ENCODE measurements at regions not wholly inside any gene's neighbourhood (a gene's known extent, or its start where the extent isn't known, plus 50 kb on each side); places are given as distances from the start of the nearest gene placed in this dataset.

DNA sequence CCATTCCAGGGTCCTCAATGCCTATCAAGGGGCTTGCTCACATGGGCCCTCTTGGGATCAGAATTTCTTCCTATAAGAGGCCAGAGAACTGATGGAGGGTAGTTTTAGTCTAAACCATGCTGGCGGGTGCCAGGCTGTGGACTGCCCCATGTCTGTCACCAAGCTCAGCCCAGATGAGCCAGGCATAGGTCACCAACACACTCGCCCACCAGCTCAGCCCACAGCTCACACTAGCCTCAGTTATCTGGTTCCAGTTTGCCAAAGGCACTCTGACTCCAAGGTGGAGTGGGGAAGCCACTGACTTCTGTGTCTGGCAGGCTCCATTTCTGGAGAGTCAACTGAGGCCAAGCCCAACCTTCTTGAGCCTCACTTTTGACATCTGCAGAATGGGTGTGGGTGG lies 50.7 kb upstream of the INSYN1 start:
- DNase-seq (ENCODE audit: low read depth): no peak

DNA sequence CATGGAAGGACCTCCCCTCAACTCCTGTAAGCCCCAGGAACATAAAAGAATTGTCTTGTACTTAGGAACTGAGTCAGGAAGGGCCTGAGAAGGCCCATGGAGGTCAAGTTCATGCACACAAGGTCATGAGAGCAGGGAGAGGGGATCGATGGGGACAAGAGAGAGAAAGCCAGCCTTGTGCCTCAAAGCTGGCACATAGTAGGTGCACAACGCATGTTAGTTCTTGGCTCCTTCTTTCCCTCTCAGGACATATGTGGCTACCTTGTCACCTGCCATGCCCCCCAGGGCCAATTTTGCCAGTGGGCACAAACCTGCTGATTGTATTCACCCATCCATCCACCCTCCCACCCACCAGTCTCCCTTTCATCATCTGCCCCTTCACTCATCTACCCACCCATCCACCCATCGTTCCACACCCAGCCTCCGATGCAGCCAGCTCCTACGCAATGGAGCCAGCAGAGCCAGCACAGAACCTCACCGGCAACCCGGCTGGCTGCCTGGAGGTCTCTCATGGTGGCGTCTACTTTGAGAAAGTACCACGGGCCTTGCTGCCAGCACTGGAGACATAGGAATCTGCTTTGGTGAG lies 52.4 kb upstream of the INSYN1 start:
- DNase-seq (ENCODE audit: low read depth): no peak

DNA sequence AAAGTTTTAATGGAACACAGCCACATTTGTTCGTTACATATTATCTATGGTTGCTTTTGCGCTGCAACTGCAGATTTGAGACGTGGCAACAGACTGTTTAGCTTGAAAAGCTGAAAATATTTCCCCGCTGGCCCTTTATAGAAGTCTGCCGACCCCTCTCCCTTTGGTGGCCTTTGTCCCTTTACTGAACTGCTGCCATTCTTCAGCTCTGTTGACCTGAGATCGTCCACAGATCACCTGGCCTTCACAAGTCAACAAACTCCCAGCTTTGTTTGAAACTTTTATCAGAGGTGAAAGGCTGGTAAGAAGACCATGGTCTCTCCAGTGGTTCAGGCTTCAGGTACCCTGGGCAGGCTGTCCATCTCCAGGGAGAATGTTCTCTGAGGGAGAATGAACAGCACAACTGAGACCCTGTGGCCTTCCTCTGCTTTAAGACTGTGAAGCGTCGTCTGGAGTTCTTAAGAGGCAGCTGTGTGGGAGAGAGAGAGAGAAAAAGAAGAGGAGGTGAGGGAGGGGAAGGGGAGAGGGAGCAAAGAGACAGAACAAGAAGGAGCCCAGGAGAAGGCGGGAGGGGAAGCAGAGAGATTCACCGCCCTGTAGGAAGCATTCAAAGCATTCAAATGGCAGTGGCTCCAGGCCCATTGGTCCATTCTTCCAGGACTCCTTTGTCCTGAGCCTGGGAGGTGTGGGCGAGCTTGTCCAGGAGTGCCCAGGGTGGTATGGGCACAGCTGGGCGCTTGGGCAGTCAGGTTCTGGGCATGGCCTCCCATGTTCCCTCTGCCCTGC lies 53.7 kb upstream of the INSYN1 start:
- DNase-seq (ENCODE audit: low read depth): no peak

DNA sequence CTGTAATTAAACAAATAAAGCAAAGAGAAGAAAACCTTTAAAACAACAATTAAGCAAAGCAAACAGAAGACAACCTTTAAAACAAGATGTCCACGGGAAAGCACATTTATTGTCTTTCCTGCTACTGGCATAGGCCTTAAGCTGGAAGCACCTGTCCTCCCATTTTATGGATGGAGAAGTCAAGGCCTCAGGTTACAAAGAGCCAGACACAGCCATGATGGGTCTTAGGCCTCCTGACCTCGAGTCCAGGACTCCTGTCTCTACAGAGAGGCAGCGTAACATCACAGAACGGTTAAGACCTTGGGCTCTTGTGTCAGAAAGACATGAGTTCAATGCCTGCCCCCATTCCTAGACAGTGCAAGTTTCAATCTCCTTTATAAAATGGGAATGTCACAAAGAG lies 54.7 kb upstream of the INSYN1 start:
- no peak for DNase-seq (ENCODE audit: low read depth)

DNA sequence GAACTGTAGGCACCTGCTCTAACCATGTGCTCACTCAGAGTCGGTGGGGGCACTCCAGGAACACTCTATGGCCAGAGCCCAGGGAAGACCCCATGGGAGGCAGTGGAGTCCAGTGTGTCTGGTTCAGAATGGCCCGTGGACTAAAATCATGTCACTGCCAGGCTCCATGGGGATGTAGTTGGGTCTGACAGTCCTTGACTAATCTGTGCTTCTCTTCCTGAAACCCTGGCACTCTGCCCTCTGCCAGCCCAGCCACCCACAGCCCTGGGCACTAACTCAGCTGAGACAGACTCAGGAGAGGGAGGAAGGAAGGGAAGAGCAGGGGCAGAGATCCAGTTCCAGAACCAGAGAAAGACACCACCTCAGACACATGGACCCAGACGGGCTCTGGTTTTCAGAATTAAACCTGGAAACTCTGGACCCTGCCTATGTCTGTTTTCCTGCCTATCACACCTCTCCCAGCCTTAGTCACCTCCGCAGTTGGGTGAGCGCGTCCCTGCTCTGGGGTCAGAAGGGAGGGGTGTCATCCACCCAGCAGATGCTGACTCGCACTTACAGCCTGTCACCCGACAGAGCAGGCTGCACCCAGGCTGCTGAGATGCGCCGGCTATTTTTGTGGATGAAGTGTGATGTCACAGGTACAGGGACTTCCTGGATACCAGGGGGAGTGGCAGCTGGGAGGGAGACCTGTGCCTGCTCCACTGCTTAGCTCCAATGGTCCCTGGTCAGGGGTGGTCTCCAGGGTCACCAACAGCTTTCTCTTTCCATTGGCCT lies 56.8 kb upstream of the INSYN1 start:
- no peak for DNase-seq (ENCODE audit: low read depth)

DNA sequence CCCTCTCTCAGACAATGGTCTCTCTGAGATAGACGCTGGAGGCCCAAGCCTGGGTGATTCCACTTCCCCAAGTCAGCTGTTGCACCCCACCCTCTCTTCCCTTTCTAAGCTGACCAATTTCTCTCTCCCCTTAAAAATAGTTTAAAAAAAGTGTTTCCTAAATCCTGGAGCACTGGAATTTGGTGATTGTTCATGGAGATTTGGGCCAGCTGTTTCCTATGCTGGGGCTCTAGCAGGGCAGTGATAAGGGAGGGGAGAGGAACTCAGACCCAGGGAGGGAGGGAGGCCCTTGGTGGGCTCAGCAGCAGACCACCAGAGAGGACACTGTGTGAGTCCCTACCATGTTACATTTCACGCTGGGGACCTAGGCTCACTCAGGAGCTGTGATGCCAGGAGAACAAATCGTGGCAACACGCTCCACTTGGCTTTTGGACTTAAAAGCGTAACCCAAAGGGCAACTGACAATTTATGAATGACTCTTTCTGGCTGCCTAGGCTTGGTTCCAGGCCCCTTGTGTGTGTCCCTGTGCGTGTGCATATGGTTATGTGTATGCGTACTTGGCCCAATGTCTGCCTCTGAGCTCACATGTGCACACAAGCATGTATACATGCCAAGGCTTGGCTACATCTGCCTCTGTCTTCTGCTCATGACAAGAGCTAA lies 59.8 kb upstream of the INSYN1 start:
- no peak for DNase-seq (ENCODE audit: low read depth)

DNA sequence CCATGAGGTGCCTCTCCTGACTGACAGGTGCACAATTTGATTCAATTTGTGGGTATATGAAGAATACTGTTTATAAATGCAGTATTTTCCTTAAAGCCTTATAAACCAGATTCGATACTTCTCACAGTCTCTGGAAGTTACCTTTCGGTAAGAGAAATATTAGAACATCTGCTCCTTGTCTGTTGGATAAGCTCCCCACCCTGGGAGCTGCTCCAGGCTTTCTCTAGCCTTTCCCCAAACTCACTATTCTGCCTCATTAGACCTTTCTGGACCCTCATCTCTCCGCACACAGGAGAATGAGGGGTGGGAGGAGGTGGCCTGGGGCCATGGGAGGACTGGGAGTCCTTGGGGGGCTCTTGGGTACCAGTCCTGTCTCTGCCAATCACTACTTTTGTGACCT lies 59.8 kb upstream of the TBC1D21 start:
- no peak for DNase-seq (ENCODE audit: low read depth)

DNA sequence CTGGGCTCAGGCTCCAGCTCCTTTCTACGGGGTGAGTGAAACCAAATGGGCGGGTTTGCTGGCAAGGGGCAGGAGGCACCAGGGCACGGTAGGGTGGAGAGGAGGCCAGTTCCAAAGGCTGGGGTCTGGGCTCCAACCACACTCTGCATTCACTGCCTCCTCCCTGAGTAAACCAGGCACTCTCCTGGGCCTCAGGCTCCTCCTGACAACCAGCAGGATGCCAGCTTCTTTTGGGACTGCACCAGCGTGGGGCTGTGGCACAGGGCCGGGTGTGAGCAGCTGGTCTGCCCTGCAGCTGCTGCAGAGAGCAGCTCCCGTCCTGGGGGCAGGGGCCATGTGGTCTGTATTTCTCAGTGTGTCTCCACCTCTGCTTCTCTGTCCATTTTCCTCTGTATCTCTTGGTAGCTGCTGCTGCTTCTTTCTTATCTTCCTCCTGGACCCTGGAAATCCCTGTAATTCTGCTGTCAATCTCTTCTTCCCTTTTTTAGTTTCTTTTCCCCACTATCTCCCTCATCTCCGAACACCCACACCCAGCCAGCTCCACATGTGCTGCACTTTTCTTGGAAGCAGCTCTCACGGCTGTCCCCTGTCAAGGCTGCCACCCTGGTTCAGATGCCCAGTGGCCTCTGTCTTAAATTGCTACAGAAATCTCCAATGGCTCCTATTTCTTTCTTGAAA lies 54.9 kb upstream of the TBC1D21 start:
- peak; percentile 75 for DNase-seq (ENCODE audit: low read depth)

DNA sequence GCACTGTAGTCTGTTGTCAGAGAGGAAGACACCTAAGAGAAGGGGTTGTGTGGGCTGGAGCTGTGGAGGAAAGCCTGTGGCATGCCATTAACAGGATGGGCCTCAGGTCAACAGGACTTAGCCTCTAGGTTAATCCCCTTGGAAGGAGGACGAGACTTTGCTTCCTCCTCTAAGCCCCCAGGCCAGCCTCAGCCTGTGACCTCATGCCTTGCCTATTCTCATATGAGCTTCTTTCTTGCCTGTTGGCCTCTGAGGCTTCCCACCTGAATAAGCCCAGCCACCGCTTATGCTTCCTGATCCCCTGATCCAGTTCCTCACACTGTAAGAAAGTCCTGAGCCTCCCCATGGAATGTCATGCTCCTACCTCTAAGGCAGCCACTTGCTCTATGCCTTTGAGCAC lies 52.2 kb upstream of the TBC1D21 start:
- DNase-seq (ENCODE audit: low read depth): no peak

DNA sequence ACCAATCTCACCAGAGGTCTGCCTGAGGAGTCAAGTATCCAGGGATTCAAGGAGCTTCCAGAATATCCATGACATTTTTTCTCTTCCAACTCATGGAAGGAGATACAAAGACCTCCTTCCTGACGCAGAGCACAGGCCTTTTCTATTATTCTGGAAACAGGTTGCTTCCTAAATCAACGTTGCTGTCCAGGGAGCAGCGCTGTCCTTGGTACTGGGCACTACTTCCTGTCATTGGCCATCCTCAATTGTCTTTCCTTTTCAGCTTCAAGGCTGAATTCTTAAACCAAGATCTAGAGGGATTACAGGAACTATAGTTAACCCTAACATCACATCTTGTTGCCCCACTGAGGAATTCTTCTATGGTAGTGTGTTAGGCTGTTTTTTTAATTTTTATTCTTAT lies 50.4 kb upstream of the TBC1D21 start:
- DNase-seq (ENCODE audit: low read depth): peak; percentile 49
